HepG2 (cell line): ENCODE measurements at regions not wholly inside any gene's neighbourhood (a gene's known extent, or its start where the extent isn't known, plus 50 kb on each side); places are given as distances from the start of the nearest gene placed in this dataset.

Experiments
- ARNT ChIP-seq: fragments of 450-650 bp; IDR thresholded peaks from 2 replicates; pipeline ENCODE4 v1.6.1; 2017
- BCL3 ChIP-seq: sonication (generic); formaldehyde crosslinking; IDR thresholded peaks from 2 replicates; pipeline ENCODE4 v1.5.1; 2020; ENCODE audit warnings: mild to moderate bottlenecking, missing genetic modification reagents, moderate library complexity
- CAMTA2 ChIP-seq: sonication (generic); formaldehyde crosslinking; IDR thresholded peaks from 2 replicates; pipeline ENCODE4 v1.4.0; 2020; ENCODE audit warnings: mild to moderate bottlenecking, missing genetic modification reagents, borderline replicate concordance
- E2F2 ChIP-seq: sonication (generic); formaldehyde crosslinking; IDR thresholded peaks from 2 replicates; pipeline ENCODE4 v1.4.0; 2020; ENCODE audit warnings: missing genetic modification reagents, borderline replicate concordance
- IKZF1 ChIP-seq: fragments of 450-650 bp; IDR thresholded peaks from 2 replicates; pipeline ENCODE4 v1.7.1; 2016
- MIER2 ChIP-seq: IDR thresholded peaks from 2 replicates; pipeline ENCODE4 v1.6.1; 2016; ENCODE audit warnings: missing biosample characterization, missing genetic modification reagents
- MIER3 ChIP-seq: IDR thresholded peaks from 2 replicates; pipeline ENCODE4 v1.6.1; 2016; ENCODE audit warnings: missing compliant biosample characterization, borderline replicate concordance
- MLLT10 ChIP-seq: sonication (generic); formaldehyde crosslinking; IDR thresholded peaks from 2 replicates; pipeline ENCODE4 v1.4.0; 2020; ENCODE audit warnings: missing genetic modification reagents
- PAXIP1 ChIP-seq: sonication (generic); formaldehyde crosslinking; conservative IDR thresholded peaks from 2 replicates; pipeline ENCODE4 v1.4.0; 2020; ENCODE audit warnings: mild to moderate bottlenecking, missing genetic modification reagents, moderate library complexity
- RBFOX2 ChIP-seq: fragments of 200-400 bp; formaldehyde crosslinking; IDR thresholded peaks from 2 replicates; pipeline ENCODE4 v1.6.1; 2017; ENCODE audit warnings: low read depth, mild to moderate bottlenecking, low read length
- SIX1 ChIP-seq: sonication (generic); formaldehyde crosslinking; IDR thresholded peaks from 2 replicates; pipeline ENCODE4 v1.4.0; 2020; ENCODE audit warnings: missing genetic modification reagents, borderline replicate concordance
- SP1 ChIP-seq, 2 experiments: fragments of 450-650 bp in 1 of 2; sonication (generic) in 1 of 2; formaldehyde crosslinking in 1 of 2; IDR thresholded peaks; 2 replicates each; pipeline versions ENCODE4 v1.4.0 to v1.6.1; 2016 to 2020; ENCODE audit warnings: missing genetic modification reagents in 1 of 2
- TOPORS ChIP-seq: sonication (generic); formaldehyde crosslinking; IDR thresholded peaks from 2 replicates; pipeline ENCODE4 v1.8.0; 2023; ENCODE audit warnings: mild to moderate bottlenecking, missing genetic modification reagents
- ZFP91 ChIP-seq: sonication (generic); formaldehyde crosslinking; IDR thresholded peaks from 2 replicates; pipeline ENCODE4 v1.9.0; 2022; ENCODE audit warnings: missing genetic modification reagents, mild to moderate bottlenecking, borderline replicate concordance
- ZNF354B ChIP-seq: sonication (generic); formaldehyde crosslinking; IDR thresholded peaks from 2 replicates; pipeline ENCODE4 v1.8.0; 2022; ENCODE audit warnings: mild to moderate bottlenecking, missing genetic modification reagents
- ZNF431 ChIP-seq: sonication (generic); formaldehyde crosslinking; IDR thresholded peaks from 2 replicates; pipeline ENCODE4 v1.9.0; 2022; ENCODE audit warnings: missing genetic modification reagents, low read depth, mild to moderate bottlenecking, borderline replicate concordance
- ZNF619 ChIP-seq: sonication (generic); formaldehyde crosslinking; IDR thresholded peaks from 2 replicates; pipeline ENCODE4 v1.4.0; 2020; ENCODE audit warnings: mild to moderate bottlenecking, missing genetic modification reagents
- TF ChIP-seq, protein P1 (sequence below): IDR thresholded peaks from 2 replicates; pipeline ENCODE4 v1.6.1; 2012; ENCODE audit warnings: low read length, improper control_type of control experiment

DNA sequence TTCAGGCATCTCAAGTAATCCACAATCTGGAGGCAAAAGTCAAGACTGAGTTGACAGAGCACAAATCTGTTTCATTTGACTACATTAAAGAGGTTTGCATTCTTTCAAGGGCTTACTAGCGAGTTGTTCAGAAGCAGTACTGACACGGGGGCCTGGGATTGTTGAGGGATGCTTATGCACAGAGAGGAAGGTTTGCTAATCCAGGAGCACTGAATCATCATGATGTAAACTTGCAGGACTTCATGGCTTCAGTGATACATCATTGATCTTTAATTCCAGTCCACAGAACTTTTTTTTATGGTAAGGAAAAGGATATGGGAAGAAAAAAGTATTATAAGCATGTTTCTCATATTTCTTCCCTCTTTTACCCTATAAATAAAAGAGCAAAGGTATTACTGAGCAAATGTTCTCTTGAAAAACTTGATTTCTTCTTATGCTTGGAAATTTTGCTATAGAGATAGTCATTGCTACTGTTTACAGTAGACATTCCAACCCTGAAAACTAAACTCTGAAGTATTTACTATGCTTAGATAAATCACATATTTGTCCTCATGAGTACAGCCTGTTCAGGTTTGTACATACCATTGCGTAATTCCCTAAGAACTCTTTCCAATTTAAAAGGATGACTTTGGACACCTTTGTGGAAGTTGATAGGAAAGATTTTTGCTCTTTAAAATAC lies 65.8 kb upstream of the KPNA3 start (continued):
- peak; percentile 94 for TF ChIP-seq PAXIP1
- TF ChIP-seq SIX1, result peak; percentile 86
- TF ChIP-seq CAMTA2, result no peak
- TF ChIP-seq RBFOX2, result no peak
- TF ChIP-seq BCL3 (CRISPR knock-in tag), result no peak
- TF ChIP-seq MIER2, result no peak
- TF ChIP-seq SP1 (IDR thresholded peaks at IDR 0.05), result no peak
- no peak for TF ChIP-seq SP1 (CRISPR knock-in tag; IDR thresholded peaks at IDR 0.05)
- no peak for TF ChIP-seq IKZF1
- no peak for TF ChIP-seq ARNT
- TF ChIP-seq ZNF619 (CRISPR knock-in tag), result no peak
- no peak for TF ChIP-seq ZNF354B (CRISPR knock-in tag)
- TF ChIP-seq TOPORS, result no peak
- no peak for TF ChIP-seq MLLT10 (CRISPR knock-in tag)
- TF ChIP-seq ZNF431 (CRISPR knock-in tag), result no peak
- TF ChIP-seq ZFP91 (CRISPR knock-in tag), result no peak
- TF ChIP-seq, protein P1, sequence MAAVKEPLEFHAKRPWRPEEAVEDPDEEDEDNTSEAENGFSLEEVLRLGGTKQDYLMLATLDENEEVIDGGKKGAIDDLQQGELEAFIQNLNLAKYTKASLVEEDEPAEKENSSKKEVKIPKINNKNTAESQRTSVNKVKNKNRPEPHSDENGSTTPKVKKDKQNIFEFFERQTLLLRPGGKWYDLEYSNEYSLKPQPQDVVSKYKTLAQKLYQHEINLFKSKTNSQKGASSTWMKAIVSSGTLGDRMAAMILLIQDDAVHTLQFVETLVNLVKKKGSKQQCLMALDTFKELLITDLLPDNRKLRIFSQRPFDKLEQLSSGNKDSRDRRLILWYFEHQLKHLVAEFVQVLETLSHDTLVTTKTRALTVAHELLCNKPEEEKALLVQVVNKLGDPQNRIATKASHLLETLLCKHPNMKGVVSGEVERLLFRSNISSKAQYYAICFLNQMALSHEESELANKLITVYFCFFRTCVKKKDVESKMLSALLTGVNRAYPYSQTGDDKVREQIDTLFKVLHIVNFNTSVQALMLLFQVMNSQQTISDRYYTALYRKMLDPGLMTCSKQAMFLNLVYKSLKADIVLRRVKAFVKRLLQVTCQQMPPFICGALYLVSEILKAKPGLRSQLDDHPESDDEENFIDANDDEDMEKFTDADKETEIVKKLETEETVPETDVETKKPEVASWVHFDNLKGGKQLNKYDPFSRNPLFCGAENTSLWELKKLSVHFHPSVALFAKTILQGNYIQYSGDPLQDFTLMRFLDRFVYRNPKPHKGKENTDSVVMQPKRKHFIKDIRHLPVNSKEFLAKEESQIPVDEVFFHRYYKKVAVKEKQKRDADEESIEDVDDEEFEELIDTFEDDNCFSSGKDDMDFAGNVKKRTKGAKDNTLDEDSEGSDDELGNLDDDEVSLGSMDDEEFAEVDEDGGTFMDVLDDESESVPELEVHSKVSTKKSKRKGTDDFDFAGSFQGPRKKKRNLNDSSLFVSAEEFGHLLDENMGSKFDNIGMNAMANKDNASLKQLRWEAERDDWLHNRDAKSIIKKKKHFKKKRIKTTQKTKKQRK, result no peak
- TF ChIP-seq MIER3, result 0 out of 2 replicates have a peak, but pooled peaks have one; percentile 59
- TF ChIP-seq E2F2 (CRISPR knock-in tag), result no peak
